SK-N-SH (cell line): ENCODE measurements at regions not wholly inside any gene's neighbourhood (a gene's known extent, or its start where the extent isn't known, plus 50 kb on each side); places are given as distances from the start of the nearest gene placed in this dataset.
A peak's percentile ranks its signal among the peaks of the same experiment; 100 is the strongest.

Experiments used
- CTCF ChIA-PET: fragments of 300-600, 350-600 bp; formaldehyde crosslinking; extraction: SDS; loops from one replicate; lab custom pipeline; 2021; lab: Yijun Ruan, JAX
- POLR2A ChIA-PET: fragments of 350-600 bp; sonication (Branson Sonifier 250); formaldehyde crosslinking; extraction: SDS; loops from one replicate; lab custom pipeline; 2020; ENCODE audit warnings: antibody characterized with exemption, inconsistent platforms; lab: Yijun Ruan, JAX
- DNase-seq: peaks from one replicate; pipeline ENCODE4 v3.0.0; 2012
- H2AFZ ChIP-seq: fragments of 200-600 bp; sonication (generic); 2 replicates; pipeline ENCODE4 v1.8.1; 2016; ENCODE audit warnings: antibody characterized with exemption, mild to moderate bottlenecking, low read depth
- H3F3A ChIP-seq: fragments of 200-600 bp; sonication (generic); replicated peaks from 2 replicates; pipeline ENCODE3; 2016; ENCODE audit warnings: antibody characterized with exemption, mild to moderate bottlenecking; ENCODE audit not compliant: insufficient read depth
- H3K27ac ChIP-seq, 2 experiments: fragments of 200-500 bp in 1 of 2; fragments of 200-600 bp in 1 of 2; sonication (Bioruptor generic) in 1 of 2; sonication (generic), shearing (Covaris generic) in 1 of 2; 2 replicates each; pipeline versions ENCODE4 v1.5.1 to v1.6.1; 2014 to 2016; ENCODE audit warnings: low read depth in 2 of 2, inconsistent platforms in 1 of 2, low read length in 1 of 2, mild to moderate bottlenecking in 1 of 2, mixed read lengths in 1 of 2
- H3K27me3 ChIP-seq: fragments of 200-600 bp; sonication (generic), shearing (Covaris generic); 2 replicates; pipeline ENCODE4 v1.6.1; 2016; ENCODE audit warnings: mixed run types; ENCODE audit not compliant: insufficient read depth
- H3K36me3 ChIP-seq, 2 experiments: fragments of 200-500 bp in 1 of 2; fragments of 200-600 bp in 1 of 2; sonication (Bioruptor generic) in 1 of 2; sonication (generic) in 1 of 2; replicated peaks in 1 of 2; 2 replicates each; pipeline versions ENCODE3 to v1.5.1; 2014 to 2016; ENCODE audit warnings: low read length in 1 of 2, mild to moderate bottlenecking in 1 of 2; ENCODE audit not compliant: insufficient read depth in 2 of 2, control insufficient read depth in 1 of 2
- H3K4me1 ChIP-seq, 2 experiments: fragments of 200-500 bp in 1 of 2; fragments of 200-600 bp in 1 of 2; sonication (Bioruptor generic) in 1 of 2; sonication (generic), shearing (Covaris generic) in 1 of 2; 2 replicates each; pipeline versions ENCODE4 v1.5.1 to v1.6.1; 2014 to 2016; ENCODE audit warnings: low read depth in 1 of 2, low read length in 1 of 2, mixed run types in 1 of 2; ENCODE audit not compliant: insufficient read depth in 2 of 2, control insufficient read depth in 1 of 2
- H3K4me2 ChIP-seq: fragments of 200-600 bp; sonication (generic), shearing (Covaris generic); 2 replicates; pipeline ENCODE4 v1.6.1; 2017; ENCODE audit warnings: mixed run types
- H3K4me3 ChIP-seq, 2 experiments: fragments of 200-500 bp in 1 of 2; fragments of 200-600 bp in 1 of 2; sonication (Bioruptor generic) in 1 of 2; sonication (generic), shearing (Covaris generic) in 1 of 2; 2 replicates each; pipeline versions ENCODE4 v1.5.1 to v1.8.1; 2014 to 2016; ENCODE audit warnings: low read depth in 2 of 2, inconsistent platforms in 1 of 2, low read length in 1 of 2, mild to moderate bottlenecking in 1 of 2, mixed read lengths in 1 of 2, moderate library complexity in 1 of 2
- H3K79me2 ChIP-seq: fragments of 200-600 bp; sonication (generic); 2 replicates; pipeline ENCODE4 v1.8.1; 2017; ENCODE audit warnings: mild to moderate bottlenecking; ENCODE audit not compliant: insufficient read depth
- H3K9ac ChIP-seq: fragments of 200-600 bp; sonication (generic); 2 replicates; pipeline ENCODE4 v1.6.1; 2017; ENCODE audit warnings: mixed run types
- H3K9me2 ChIP-seq: fragments of 200-600 bp; sonication (generic); 2 replicates; pipeline ENCODE4 v1.6.1; 2017; ENCODE audit warnings: mixed run types
- H3K9me3 ChIP-seq: fragments of 200-600 bp; sonication (generic); 2 replicates; pipeline ENCODE4 v1.6.1; 2017; ENCODE audit warnings: mixed run types, mild to moderate bottlenecking, moderate library complexity
- H4K20me1 ChIP-seq: fragments of 200-600 bp; sonication (generic); 2 replicates; pipeline ENCODE4 v1.6.1; 2017; ENCODE audit warnings: mild to moderate bottlenecking, mixed run types; ENCODE audit not compliant: insufficient read depth
- CTCF ChIP-seq: fragments of 200-600 bp; sonication (generic); IDR thresholded peaks from 2 replicates; pipeline ENCODE4 v1.6.1; 2017; ENCODE audit warnings: antibody characterized with exemption, mild to moderate bottlenecking, moderate library complexity
- EZH2phosphoT487 ChIP-seq: fragments of 200-600 bp; sonication (generic); IDR thresholded peaks from 2 replicates; pipeline ENCODE4 v1.6.1; 2017; ENCODE audit warnings: low read depth, mixed run types, mild to moderate bottlenecking, antibody characterized with exemption, moderate library complexity, borderline replicate concordance
- FOSL2 ChIP-seq: IDR thresholded peaks from 2 replicates; pipeline ENCODE4 v1.4.0; 2012; ENCODE audit warnings: low read depth, mild to moderate bottlenecking, moderate library complexity, borderline replicate concordance
- FOXJ3 ChIP-seq: sonication (generic); formaldehyde crosslinking; IDR thresholded peaks from 2 replicates; pipeline ENCODE4 v1.5.1; 2020; ENCODE audit warnings: mild to moderate bottlenecking, missing genetic modification reagents
- NRF1 ChIP-seq: IDR thresholded peaks from 2 replicates; pipeline ENCODE4 v1.6.1; 2012; ENCODE audit warnings: low read depth, mild to moderate bottlenecking, low read length
- PBX3 ChIP-seq: IDR thresholded peaks from 2 replicates; pipeline ENCODE4; 2012
- POLR2AphosphoS5 ChIP-seq: IDR thresholded peaks from 2 replicates; pipeline ENCODE4 v1.6.1; 2012; ENCODE audit warnings: low read depth, low read length
- RAD21 ChIP-seq: IDR thresholded peaks from 2 replicates; pipeline ENCODE4 v1.6.1; 2012; ENCODE audit warnings: mild to moderate bottlenecking, low read length
- RCOR1 ChIP-seq: fragments of 150-350 bp; IDR thresholded peaks from 2 replicates; pipeline ENCODE4 v1.6.1; 2017; ENCODE audit warnings: antibody characterized with exemption, low read length
- SIN3A ChIP-seq: IDR thresholded peaks from 2 replicates; pipeline ENCODE4 v1.6.1; 2012; ENCODE audit warnings: low read depth, mild to moderate bottlenecking, low read length, moderate library complexity, borderline replicate concordance
- SMC3 ChIP-seq: IDR thresholded peaks from 2 replicates; pipeline ENCODE4 v1.6.1; 2012; ENCODE audit warnings: low read depth, low read length, improper control_type of control experiment
- TCF12 ChIP-seq: IDR thresholded peaks from 2 replicates; pipeline ENCODE4 v1.4.0; 2012
- YY1 ChIP-seq: IDR thresholded peaks from 2 replicates; pipeline ENCODE4 v1.4.0; 2012; ENCODE audit warnings: low read depth, mild to moderate bottlenecking
- WGBS: methylation state at CpG from one replicate; pipeline ENCODE4 v1.1.6; 2017; ENCODE audit warnings: low lambda C conversion rate; 5-methylcytosine and 5-hydroxymethylcytosine counted together
- TF ChIP-seq, protein P1 (sequence below): IDR thresholded peaks from 2 replicates; pipeline ENCODE4 v1.4.0; 2012; ENCODE audit warnings: low read depth

- no peak overlapping the region for H3K4me2 ChIP-seq
- no peaks in the 10 kb centered on the region for H3K9me2 ChIP-seq
- H3K9me3 ChIP-seq, result no peaks in the 10 kb centered on the region
- H3K4me3 ChIP-seq, result no peak overlapping the region
- WGBS, result 67% methylated on average over 5 of the region's 5 CpGs
- no peak overlapping the region for H2AFZ ChIP-seq
- H3F3A ChIP-seq, result no peaks in the 10 kb centered on the region
- no peak for TF ChIP-seq FOXJ3 (CRISPR knock-in tag)
- POLR2A ChIA-PET, result interaction anchor here (0.6 kb wide), 1 partner anchor 1467 kb away, joined by 3 read pairs; the partner anchor contains the start of gene KRABD2
- no peaks in the 10 kb centered on the region for H3K4me1 ChIP-seq
- H4K20me1 ChIP-seq, result no peaks in the 10 kb centered on the region
- H3K27me3 ChIP-seq, result no peaks in the 10 kb centered on the region
- H3K27ac ChIP-seq, result no peak overlapping the region
- H3K36me3 ChIP-seq, result no peaks in the 10 kb centered on the region
- CTCF ChIA-PET, result interaction anchor here (1.2 to 5.0 kb wide), 2 partner anchors 14 to 95 kb away, joined by 3 to 72 read pairs; no protein-coding TSS in a partner anchor
- 0 out of 2 replicates have a peak, but pooled peaks cover 3% of the 10 kb centered on the region for H3K79me2 ChIP-seq
- H3K9ac ChIP-seq, result no peak overlapping the region
- no peak for DNase-seq
These were observed 77.3 kb upstream of the TEKT1 start for GRCh38 chr17:6908807-6909206.

- H3K9me2 ChIP-seq, result no peaks in the 10 kb centered on the region
- no peaks in the 10 kb centered on the region for H3F3A ChIP-seq
- TF ChIP-seq PBX3 (no peak), YY1 (no peak), NRF1 (no peak), EZH2phosphoT487 (no peak), SIN3A (no peak), CTCF (peak; percentile 83), TCF12 (no peak), POLR2AphosphoS5 (no peak), RAD21 (peak; percentile 51), SMC3 (peak; percentile 35), FOSL2 (no peak), RCOR1 (no peak)
- TF ChIP-seq, protein P1, sequence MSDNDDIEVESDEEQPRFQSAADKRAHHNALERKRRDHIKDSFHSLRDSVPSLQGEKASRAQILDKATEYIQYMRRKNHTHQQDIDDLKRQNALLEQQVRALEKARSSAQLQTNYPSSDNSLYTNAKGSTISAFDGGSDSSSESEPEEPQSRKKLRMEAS, result no peak
- WGBS, result 5% methylated on average over 2 of the region's 2 CpGs
- no peaks in the 10 kb centered on the region for H4K20me1 ChIP-seq
- no peak overlapping the region for H3K9ac ChIP-seq
- peak; percentile 41 for DNase-seq
- H3K36me3 ChIP-seq, result no peaks in the 10 kb centered on the region
- ChIA-PET CTCF (interaction anchor here (0.6 to 5.0 kb wide), 42 partner anchors 9 to 1653 kb away, joined by 3 to 72 read pairs (median 4); partner anchors contain the start of genes RNASEK and SLC16A13), POLR2A (no interaction called here)
- H3K27ac ChIP-seq, result no peak overlapping the region
- no peaks in the 10 kb centered on the region for H3K27me3 ChIP-seq
- H3K4me1 ChIP-seq, result peaks cover 0 to 5% of the 10 kb centered on the region in 2 experiments; a peak in 1 of 4 replicates
- no peak overlapping the region for H3K4me2 ChIP-seq
- 0 out of 2 replicates have a peak, but pooled peaks cover 8% of the 10 kb centered on the region for H3K79me2 ChIP-seq
- no peak overlapping the region for H3K4me3 ChIP-seq
- no peak overlapping the region for H2AFZ ChIP-seq
- no peaks in the 10 kb centered on the region for H3K9me3 ChIP-seq
These were observed 79.6 kb upstream of the TEKT1 start for GRCh38 chr17:6910987-6911603.
